Activated naive CD8-positive, alpha-beta T cell treated with anti-CD3 and anti-CD28 coated beads, Interleukin-2, amount 50 U/mL, for 16 hours (primary cell): ENCODE measurements at regions not wholly inside any gene's neighbourhood (a gene's known extent, or its start where the extent isn't known, plus 50 kb on each side); places are given as distances from the start of the nearest gene placed in this dataset.

Experiments
- DNase-seq: peaks from one replicate; pipeline ENCODE4 v3.0.0-alpha.2; 2020; ENCODE audit warnings: low read depth, low spot score

GRCh38 chr2:120898496-120898895 is 162.8 kb downstream of the GLI2 start:
- DNase-seq = no peak

GRCh38 chr2:120898961-120899750 is 163.5 kb downstream of the GLI2 start:
- no peak for DNase-seq

GRCh38 chr2:120899771-120900170 is 164.1 kb downstream of the GLI2 start:
- no peak for DNase-seq

- no peak for DNase-seq
These were observed 165.5 kb downstream of the GLI2 start for GRCh38 chr2:120901201-120901600.

GRCh38 chr2:120902592-120902991 is 166.9 kb downstream of the GLI2 start:
- DNase-seq = no peak

- no peak for DNase-seq
These were observed 168.7 kb downstream of the GLI2 start for GRCh38 chr2:120904379-120904778.

- no peak for DNase-seq
These were observed 169.2 kb downstream of the GLI2 start for GRCh38 chr2:120904830-120905234.

GRCh38 chr2:120905298-120905697 is 169.6 kb downstream of the GLI2 start:
- no peak for DNase-seq

- no peak for DNase-seq
These were observed 170.3 kb downstream of the GLI2 start for GRCh38 chr2:120905824-120906571.

GRCh38 chr2:120906914-120907313 is 171.2 kb downstream of the GLI2 start:
- DNase-seq = no peak

GRCh38 chr2:120907822-120908221 is 172.2 kb downstream of the GLI2 start:
- no peak for DNase-seq

- no peak for DNase-seq
These were observed 172.8 kb downstream of the GLI2 start for GRCh38 chr2:120908314-120908975.

- no peak for DNase-seq
These were observed 173.4 kb downstream of the GLI2 start for GRCh38 chr2:120909102-120909501.

GRCh38 chr2:120910164-120910563 is 174.5 kb downstream of the GLI2 start:
- no peak for DNase-seq

GRCh38 chr2:120910956-120911951 is 175.6 kb downstream of the GLI2 start:
- DNase-seq = no peak

- no peak for DNase-seq
These were observed 176.7 kb downstream of the GLI2 start for GRCh38 chr2:120912101-120912985.

- no peak for DNase-seq
These were observed 178.5 kb downstream of the GLI2 start for GRCh38 chr2:120913972-120914838.

GRCh38 chr2:120914839-120915521 is 179.3 kb downstream of the GLI2 start:
- no peak for DNase-seq

GRCh38 chr2:120915670-120916069 is 180.0 kb downstream of the GLI2 start:
- no peak for DNase-seq
